ENCODE measurements at regions not wholly inside any gene's neighbourhood (a gene's known extent, or its start where the extent isn't known, plus 50 kb on each side); places are given as distances from the start of the nearest gene placed in this dataset.
A peak's percentile ranks its signal among the peaks of the same experiment; 100 is the strongest.
"Not testable (repeated sequence)": the region's sequence is repeated elsewhere in the genome, so short reads cannot be mapped to it uniquely, and the experiment has no call there.

- DNase-seq (ENCODE audit: low read depth) = no peak
Observed at GRCh38 chr4:24368801-24369200, 215.6 kb downstream of the DHX15 start.

GRCh38 chr4:24364852-24365251 lies 219.5 kb downstream of the DHX15 start:
- DNase-seq (ENCODE audit: low read depth) = no peak

DNA sequence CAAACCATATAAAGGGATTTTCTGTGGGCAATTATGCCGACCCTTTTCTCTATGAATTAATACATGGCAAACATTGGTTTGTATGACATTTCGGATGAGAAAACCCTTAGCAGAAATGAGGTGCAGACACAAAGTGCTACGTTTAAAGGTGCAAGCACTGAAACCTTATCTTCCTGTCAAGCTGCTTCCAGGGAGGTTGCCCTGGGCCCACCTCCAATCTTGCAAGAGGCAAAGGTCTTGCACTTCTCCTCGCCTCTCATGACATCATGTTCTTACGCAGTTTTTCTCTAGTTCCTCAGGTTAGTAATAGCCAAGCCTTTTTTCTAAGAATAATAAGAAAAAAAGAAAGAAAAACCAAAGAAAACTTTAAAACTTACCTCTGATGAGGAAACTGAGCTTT lies 220.1 kb downstream of the DHX15 start:
- DNase-seq (ENCODE audit: low read depth) = no peak

DNA sequence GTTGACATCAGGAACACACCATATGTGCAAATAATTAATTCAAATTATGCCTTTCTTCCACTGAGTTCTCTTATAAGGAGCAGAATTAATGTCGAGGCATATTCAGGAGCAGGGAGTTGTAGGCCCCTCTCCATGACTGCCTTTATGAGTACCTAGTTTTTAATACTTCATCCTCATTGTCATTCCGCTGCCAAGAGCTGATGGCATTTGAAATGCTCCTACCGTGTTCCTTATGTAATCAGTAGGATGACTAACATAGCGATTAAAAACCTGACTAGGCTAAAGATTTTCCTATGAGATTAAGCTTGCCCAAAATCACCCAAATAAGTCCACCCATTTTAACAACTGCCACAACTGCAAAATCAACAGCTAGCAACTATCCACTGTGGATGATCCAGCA lies 220.6 kb downstream of the DHX15 start:
- DNase-seq (ENCODE audit: low read depth) = no peak

GRCh38 chr4:24352112-24352511 lies 232.2 kb downstream of the DHX15 start:
- DNase-seq (ENCODE audit: low read depth) = no peak

DNA sequence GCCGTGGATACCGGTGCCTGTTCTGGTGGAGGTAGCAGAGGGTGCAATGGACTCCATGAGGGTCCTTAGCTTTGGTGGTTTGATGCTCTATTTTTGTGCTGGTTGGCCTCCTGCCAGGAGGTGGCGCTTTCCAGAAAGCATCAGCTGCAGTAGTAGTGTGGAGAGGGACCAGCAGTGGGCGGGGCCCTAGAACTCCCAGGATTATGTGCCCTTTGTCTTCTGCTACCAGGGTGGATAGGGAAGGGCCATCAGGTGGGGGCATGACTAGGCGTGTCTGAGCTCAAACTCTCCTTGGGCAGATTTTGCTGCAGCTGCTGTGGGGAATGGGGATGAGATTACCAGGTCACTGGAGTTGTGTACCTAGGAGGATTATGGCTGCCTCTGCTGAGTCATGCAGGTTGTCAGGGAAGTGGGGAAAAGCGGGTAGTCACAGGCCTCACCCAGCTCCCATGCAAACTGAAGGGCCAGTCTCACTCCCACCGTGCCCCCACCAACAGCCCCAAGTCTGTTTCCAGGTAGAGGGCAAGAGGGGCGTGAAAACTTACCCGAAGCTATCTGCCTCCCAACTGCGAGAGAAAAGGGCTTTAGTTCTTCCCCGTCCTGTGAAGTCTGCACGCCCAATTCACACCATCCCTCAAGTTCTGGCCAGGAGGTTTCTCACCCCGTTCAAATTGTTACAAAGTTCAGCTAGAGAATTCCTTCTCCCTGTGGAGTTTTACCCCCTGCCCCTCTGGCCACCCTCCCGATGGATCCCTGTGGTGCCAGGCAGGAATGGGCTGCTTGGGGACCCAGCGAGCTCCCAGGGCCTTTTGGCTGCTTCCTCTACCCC lies 235.0 kb downstream of the DHX15 start:
- not testable (repeated sequence) for DNase-seq (ENCODE audit: low read depth)

- DNase-seq (ENCODE audit: low read depth) = no peak
Observed at GRCh38 chr4:24339260-24339659, 245.1 kb downstream of the DHX15 start.

DNA sequence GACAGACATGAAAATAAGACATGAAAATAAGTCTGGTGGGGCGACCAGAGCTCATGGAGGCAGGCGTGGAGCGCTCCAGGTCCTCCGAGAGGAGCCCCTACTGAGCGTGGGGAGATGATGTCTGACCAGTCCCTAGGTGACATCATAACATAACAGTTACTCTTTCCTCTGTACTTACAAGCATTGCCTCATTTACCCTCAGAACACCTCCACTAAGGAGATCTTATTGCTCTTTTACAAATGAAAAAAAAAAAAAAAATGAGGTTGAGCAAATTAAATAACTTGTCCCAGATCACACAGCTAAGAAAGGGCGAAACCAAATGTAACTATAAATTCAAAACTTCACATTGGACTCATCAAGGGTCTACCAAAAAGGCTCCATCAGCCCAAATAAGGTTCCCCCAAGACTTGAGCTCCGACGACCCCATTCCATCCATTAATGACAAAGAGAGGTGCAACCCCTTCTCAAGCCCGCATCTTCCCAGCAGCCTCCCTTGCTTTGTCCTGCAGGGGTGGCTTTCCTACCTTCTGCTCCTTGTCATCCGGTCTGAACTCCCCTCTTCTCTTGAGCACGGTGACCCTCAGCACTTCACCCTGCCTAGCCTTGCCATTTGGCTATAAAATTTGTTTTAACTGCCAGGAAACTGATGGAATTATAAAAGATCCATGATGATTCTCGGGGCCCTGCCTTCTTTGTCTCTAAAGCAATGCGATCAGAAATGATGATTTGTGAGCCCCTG lies 246.7 kb downstream of the DHX15 start:
- DNase-seq (ENCODE audit: low read depth) = no peak

DNA sequence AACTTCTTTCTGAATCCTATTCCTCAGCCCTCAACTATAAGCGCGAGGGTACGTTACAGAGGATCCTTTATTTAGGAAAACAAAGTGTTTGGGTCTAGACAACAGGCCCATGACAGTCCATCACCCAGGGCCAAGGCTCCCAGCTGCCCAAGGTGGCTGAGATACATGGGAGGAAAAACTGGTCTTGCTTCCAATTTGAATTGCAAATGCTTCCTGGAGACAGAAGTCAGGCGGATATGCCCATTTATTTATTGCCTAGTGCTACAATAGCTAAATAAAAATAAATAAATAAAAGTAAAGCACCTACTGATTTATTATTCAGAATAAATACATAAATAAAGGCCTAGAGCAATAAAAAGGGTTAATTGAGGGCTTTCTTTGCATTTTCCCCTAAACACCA lies 248.7 kb downstream of the DHX15 start:
- no peak for DNase-seq (ENCODE audit: low read depth)

- no peak for DNase-seq (ENCODE audit: low read depth)
Observed at GRCh38 chr4:24334906-24335305, 249.4 kb downstream of the DHX15 start.

DNA sequence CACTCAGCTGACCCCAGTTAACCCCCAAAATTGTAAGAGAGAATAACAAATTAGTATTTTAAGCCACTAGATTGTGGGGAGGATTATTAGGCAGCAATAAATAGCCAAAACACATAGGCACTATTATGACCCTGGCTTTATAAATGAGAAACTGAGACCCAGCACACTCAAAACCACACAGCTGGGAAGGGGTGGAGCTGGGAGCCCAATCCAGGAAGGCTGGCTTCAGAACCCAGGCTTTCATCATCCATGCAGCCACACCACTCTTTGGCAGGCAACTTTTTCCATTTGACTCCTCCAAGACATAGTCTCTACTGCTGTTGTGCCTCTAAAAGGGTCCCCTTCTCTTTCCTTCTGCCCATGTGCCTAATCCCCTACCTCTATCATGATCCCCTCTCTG lies 253.8 kb downstream of the DHX15 start:
- no peak for DNase-seq (ENCODE audit: low read depth)

GRCh38 chr4:24330172-24330571 lies 254.2 kb downstream of the DHX15 start:
- DNase-seq (ENCODE audit: low read depth) = no peak

GRCh38 chr4:24328711-24329110 lies 255.6 kb downstream of the DHX15 start:
- no peak for DNase-seq (ENCODE audit: low read depth)

- DNase-seq (ENCODE audit: low read depth) = no peak
Observed at GRCh38 chr4:24328310-24328709, 256.0 kb downstream of the DHX15 start.

DNA sequence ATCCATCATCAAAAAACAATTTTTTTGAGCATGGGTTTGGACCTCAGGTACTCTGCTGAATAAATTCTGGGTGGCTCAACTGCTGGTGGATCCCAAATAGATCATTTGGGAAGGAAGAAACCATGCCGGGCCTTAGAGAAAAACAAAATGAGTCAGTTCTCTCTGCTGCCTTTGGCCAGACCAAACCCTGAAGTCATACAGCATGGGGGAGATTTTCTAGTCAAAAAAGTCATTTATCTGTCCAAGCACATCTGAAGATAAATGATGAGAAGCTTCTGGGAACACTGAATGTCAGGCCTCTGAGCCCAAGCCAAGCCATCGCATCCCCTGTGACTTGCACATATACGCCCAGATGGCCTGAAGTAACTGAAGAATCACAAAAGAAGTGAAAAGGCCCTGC lies 261.4 kb downstream of the DHX15 start:
- DNase-seq (ENCODE audit: low read depth) = no peak

- DNase-seq (ENCODE audit: low read depth) = no peak
Observed at GRCh38 chr4:24322511-24322910, 261.8 kb downstream of the DHX15 start.

DNA sequence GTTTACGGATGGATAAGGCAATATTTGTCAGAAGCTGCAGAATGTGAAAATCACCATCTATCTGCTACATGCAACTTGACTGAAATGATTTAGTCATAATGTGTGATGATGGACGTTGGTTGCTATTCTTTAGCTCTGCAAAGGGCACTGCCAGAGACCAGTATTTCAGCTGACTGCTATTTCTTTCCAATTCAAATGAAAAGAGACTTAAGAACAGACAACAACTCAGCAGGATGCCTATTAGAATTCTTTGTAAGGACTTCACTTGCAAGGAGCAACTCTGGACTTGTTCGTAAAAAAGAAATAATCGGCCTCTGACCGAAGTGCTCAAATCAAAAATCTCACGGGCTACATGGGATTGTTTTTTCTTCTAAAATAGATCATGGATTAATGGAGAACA lies 262.7 kb downstream of the DHX15 start:
- no peak for DNase-seq (ENCODE audit: low read depth)

DNA sequence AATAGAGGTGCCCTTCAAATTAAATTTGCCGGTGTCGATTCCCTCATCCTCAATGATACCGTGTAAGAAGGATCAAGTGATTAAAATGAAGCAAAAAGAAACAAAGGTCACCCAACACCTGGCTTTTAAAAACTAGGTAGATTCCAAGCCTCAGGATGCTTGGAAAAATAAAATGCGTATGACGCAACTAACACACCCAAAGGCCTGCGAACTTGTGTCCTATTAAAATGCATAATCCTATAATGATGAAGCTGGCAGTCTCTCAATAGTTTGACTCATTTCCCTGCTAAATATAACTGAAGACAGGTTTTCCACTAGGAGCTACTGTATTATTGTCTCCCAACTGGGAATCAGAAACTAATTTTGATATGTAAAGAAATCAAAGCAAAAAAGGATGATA lies 263.2 kb downstream of the DHX15 start:
- peak; percentile 11 for DNase-seq (ENCODE audit: low read depth)

DNA sequence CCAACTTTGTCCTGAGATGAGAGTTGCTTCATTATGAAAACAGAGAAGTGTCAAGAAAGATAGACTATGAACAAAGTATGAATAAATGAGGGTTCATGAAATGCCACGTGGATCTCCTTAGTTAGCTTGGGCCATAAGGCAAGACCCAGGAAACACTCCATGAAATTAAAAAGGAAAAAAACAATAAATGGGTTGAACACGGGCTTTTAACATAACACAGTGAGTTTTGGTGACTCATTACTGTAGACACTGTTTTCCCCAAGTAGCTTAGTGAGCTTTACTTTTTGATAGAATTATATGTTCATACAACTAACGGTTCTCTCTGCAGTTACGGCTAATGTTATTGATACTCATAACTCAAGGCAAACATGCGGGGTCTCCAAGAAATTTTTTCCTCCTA lies 265.0 kb downstream of the DHX15 start:
- DNase-seq (ENCODE audit: low read depth) = no peak

DNA sequence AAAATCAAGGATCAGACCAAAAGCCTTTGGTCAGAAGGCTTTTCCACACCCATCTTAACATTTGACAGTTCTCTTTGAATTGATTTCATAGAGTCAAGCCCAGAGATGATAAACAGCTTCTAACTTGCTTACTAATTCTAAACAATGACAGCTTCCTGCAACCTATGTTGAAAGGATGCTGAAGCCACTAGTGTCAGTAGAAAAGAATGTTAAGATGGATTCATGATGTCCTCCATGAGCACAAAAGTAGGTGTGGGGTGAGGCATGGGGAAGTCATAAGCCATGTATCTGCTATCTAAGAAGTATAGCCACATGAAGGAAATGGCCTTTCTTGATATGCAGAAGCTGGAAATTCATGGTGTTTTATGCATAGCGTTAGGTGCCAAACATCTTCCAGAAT lies 269.3 kb downstream of the DHX15 start:
- DNase-seq (ENCODE audit: low read depth) = no peak

DNA sequence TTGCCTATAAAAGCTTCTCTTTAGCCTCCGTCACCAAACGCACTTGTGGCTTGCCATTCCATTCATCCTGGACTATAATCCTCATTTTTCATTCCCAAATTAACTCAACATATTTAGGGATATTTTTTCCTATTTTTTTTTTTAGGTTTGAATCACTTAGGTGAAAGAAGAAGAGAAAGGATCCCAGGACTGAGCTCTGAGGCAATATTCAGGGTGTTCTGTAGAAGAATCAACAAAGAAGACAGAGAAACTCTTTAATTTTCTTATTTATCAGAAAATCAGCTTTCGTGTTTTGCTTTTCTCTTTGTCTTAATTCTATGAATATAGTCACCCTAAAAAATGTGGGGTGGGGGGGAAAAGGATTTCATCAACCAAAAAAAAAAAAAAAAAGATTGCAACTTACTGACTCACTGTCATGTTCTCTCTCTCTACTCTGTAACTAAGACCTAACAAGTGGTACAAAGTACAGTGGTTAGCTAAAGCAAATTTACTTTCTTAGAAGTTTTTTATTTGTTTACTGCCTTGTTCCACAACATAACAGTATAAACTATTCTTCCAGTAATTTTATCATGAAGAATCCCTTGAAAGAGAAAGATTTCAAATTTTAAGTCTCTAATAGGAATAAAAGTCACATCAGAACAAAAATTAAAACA lies 272.0 kb downstream of the DHX15 start:
- DNase-seq (ENCODE audit: low read depth) = no peak

DNA sequence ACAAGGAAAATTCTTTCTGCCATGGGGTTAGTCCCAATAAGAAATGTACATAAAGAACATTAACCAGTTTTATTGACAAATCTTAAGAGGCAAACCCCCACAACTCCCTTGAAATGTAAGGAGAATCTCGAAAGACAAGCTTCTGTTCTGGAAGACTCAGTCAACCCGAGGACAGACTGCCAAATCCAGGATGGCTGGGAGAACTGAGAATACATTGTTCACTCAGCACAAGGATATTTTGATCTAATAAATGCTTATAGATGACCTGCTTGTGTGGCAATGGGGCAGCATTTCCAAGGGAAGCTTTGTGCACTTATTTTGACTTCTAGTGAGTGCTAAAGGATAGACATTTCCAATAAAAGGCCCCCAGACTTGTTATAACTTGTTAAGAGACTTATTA lies 280.4 kb downstream of the DHX15 start:
- DNase-seq (ENCODE audit: low read depth) = no peak

GRCh38 chr4:24298911-24299310 lies 285.4 kb downstream of the DHX15 start:
- DNase-seq (ENCODE audit: low read depth) = no peak

All from non-pigmented ciliary epithelial cell (primary cell).